ENCODE measurements at regions not wholly inside any gene's neighbourhood (a gene's known extent, or its start where the extent isn't known, plus 50 kb on each side); places are given as distances from the start of the nearest gene placed in this dataset.
A peak's percentile ranks its signal among the peaks of the same experiment; 100 is the strongest.

- DNase-seq, result no peak
These were observed 79.0 kb upstream of the DNAH14 start for GRCh38 chr1:224850446-224850845.

DNA sequence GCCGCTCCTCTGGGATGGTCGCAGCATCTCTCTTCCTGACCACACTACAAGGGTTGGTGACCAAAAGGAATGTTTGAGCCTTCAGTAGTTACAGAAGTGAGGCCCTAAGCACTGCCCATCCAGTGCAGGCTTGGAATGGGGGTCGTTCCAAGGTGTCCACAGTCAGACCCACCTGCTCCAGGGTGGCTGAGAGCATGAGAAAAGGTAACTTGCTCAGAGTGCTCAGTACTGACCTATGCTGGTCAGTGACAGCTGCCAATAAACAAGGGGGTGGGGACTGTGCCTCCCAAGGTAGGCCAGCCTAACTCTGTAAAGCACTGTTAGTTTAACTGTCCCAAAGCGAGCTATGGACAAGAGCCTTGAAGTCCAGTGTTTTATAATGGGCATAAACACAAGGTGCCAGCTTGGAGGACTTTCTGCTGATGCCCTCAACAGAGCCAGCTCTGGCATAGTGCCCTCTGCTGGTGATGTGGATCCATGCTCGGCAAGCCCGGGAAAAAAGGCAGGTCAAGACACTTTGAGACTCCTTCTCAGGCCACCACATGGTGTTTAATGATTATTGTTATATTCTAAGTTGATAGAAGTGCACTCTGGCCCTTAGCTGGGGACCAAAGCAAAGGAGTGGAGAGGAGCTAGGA, 78.1 kb upstream of the DNAH14 start:
- peak; percentile 5 for DNase-seq

DNA sequence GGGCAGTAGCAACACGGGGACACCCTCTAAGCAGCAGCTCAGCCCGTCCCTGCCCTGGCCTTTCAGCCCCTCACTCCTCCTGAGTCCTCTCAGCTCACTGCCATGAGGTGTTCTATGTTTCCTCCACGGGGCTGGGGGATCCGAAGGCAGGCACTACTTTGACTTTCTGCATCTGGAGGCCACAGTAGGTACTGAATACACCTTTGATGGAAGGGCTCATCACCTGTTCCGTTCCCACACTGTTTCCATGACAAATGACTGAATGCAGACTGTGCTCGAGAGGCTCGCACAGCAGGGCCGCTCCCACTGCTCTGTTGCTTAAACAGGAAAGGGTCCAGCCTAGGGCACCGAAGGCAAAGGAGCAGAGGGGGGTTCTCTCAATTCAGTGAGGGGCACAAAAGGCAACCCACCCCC, 77.6 kb upstream of the DNAH14 start:
- DNase-seq, result no peak

DNA sequence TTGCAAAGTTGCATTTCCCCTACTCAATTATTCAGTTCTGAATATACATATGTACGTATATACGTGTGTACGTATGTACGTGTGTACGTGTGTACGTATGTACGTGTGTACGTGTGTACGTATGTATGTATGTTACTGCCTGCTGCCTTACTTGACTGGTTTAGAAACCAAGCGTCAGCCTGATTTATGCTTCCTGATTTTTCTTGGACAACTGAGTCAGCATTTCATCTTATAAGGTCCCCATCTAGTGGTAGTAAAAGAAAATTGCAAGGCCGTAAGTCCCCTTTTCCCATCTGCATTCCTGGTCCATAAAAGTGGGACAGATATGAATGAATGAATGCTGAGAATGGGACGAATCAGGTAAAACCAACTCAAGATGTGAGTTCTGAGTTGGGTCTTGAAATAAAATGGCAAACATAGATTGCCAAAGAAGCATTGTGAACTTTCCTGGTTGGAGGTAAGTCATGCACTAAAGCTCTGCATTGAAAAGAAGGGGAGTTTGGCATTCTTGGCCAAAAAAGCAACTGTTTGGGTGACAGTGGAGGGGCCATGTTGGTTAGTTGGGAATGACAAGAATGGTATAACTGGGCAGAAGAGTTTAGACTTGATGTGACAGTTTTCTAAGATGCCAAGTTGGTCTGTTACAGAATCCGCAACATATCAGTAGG, 76.4 kb upstream of the DNAH14 start:
- DNase-seq, result peak; percentile 7

DNA sequence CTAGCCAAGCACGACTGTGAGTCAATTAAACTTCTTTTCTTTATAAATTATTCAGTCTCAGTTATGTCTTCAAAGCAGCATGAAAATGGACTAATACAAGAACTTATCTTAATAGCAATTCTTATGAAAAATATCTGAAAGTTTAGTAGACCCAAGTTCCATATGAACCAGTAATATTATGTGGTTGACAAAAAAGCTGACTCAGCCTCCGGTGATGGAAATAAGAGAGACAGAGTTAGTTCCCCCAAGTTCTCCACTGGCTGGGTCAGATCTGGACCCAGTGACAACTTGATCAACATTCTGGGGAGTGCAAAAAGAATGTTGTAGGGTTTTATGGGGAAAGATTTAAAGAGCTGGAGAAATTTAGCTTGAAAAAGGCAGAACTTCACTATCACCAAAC, 72.5 kb upstream of the DNAH14 start:
- no peak for DNase-seq

DNA sequence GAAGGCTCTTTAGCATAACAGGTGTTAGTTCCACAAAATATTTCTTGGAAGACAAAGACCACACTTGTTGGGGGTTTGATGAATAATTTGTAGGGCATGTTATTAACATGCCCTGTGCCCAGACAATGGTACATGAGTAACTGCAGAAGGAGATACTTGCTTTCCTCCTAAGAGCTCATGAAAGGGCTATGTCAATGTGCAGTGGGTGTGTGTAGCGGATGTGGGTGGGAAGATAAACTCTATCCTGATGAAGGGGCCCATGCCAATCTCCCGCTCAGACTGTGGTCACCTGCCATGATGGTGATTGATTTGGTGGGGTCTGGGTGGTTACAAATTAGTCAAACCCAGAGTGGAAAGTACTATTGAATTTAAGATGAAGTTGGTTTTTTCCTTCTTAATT, 69.8 kb upstream of the DNAH14 start:
- no peak for DNase-seq

GRCh38 chr1:224860488-224861338, 68.8 kb upstream of the DNAH14 start:
- DNase-seq, result no peak

DNA sequence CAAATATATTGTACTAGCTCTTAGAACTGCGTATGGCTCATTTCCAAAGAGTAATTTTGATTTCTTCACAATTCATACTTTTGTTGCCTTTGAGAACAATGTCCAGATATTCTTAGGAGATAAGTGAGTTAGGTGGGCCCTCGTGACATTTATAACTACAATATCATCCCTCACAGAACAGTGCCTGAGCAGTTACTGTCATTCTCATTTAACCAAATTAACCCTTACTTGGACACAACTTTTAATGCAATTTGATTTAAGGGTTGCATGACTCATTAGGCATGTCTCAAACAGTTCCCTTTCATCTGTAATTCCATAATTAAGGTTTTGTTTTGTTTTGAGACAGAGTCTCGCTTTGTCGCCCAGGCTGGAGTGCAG, 68.1 kb upstream of the DNAH14 start:
- no peak for DNase-seq

- DNase-seq, result no peak
These were observed 66.0 kb upstream of the DNAH14 start for GRCh38 chr1:224863486-224863885.

DNA sequence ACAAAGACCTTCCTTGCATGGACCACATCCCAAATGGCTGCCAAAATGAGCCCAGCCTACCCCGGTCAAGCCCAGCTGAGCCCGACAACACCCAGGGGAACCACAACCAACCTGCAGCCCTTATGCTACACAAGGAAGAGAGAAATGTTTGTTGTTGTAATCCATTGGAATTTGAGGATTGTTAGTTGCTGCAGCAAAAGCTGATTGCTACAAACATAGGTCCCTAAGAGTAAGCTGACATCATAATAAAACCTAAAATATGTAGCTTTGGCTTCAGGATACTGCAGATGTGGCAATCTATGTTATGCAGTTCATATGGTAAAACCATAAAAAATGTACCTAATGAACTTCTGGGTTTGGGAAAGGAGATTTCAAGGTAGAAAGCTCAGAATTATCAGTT, 65.5 kb upstream of the DNAH14 start:
- no peak for DNase-seq

- DNase-seq, result no peak
These were observed 64.0 kb upstream of the DNAH14 start for GRCh38 chr1:224865510-224865909.

DNA sequence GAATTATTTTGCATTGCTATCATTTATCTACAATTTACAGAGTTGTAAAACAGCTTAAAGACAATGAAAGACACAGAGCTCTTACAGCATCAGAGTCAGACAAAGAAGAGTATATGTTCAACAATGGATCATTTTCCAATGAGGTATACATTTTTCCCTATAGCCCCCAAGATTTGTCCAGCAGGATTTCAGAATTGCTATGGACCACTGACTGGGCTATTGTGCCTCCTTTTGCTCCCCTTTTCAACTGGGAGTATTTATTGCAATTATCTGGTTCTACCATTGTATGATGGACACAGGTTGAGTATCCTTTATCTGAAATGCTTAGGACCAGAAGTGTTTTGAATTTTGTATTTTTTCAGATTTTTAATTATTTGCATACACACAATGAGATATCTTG, 62.5 kb upstream of the DNAH14 start:
- no peak for DNase-seq

DNA sequence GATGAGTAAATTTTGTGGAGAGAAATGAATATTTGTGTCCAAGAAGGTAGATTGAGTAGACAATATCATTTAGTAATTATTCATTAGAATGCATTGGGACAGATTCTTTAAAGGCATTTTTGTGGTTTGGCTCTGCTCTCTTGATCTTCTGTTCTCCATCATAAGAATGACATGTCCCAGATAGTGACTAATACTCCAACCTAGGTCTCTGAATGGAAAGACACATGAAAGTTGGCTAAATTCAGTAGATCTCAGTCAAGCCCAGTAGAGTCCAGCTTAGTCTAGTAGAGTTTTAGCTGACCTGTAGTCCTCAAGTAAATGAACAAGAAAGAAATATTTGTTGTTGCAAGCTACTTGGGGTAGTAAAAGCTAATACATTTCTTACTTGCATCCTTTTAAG, 61.8 kb upstream of the DNAH14 start:
- no peak for DNase-seq

GRCh38 chr1:224872832-224873433, 56.5 kb upstream of the DNAH14 start:
- DNase-seq, result no peak

DNA sequence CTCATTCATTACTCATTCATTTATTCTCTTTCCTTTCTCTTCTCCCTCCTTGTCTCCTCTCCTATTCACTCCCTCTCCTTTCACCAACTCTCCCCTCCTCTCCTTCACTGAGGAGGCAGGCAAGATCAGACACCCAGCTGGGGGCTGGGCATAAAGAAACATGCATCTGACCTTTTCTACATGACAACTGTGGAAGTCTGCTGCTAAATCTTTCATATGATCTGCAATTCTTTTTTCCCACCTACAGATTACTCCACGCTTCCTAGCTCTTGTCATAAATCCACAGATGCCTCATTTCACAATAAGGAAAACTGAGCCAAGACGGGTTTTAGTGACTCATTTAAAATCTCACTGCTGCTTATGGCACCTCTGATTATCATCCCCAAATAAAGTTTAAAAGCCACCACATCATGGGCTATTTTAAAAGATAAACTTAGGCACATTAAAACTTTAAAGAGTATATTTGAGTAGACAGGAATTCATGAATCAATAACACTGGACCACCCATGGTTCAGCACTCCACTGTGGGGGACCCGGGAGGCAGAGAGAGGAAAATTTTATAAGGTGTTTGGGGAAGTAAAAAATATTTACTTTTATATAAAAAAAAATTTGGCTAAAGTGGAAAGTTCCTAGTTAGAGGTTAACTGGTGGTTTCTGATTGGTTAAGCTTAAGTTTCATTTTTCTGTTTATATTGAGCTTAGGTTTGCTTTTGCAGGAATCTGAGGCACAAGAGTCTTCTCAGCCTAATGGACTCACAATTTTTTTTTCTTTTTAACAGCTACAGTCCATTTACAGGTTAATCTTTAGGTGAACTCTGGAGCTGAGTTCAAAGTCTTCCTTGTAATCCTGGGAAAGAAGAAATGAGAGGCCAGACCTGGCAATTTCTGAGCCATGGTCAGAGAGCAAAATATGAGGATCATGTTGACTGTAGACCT, 55.8 kb upstream of the DNAH14 start:
- no peak for DNase-seq

- DNase-seq, result no peak
These were observed 54.7 kb upstream of the DNAH14 start for GRCh38 chr1:224874775-224875174.

GRCh38 chr1:224879162-224879803, 50.2 kb upstream of the DNAH14 start:
- DNase-seq, result no peak

Data from NCI-H524 treated with DMSO at 0.1 percent for 48 hours (cell line).